DND-41 (cell line): ENCODE measurements at regions not wholly inside any gene's neighbourhood (a gene's known extent, or its start where the extent isn't known, plus 50 kb on each side); places are given as distances from the start of the nearest gene placed in this dataset.

Experiments
- EZH2 ChIP-seq: IDR thresholded peaks from 3 replicates; pipeline ENCODE4 v1.6.1; 2012; ENCODE audit warnings: borderline replicate concordance, low read depth, mild to moderate bottlenecking, moderate library complexity, low read length, inconsistent platforms; ENCODE audit not compliant: severe bottlenecking
- TF ChIP-seq, protein P1 (sequence below): IDR thresholded peaks from 2 replicates; pipeline ENCODE4 v1.5.1; 2012; ENCODE audit warnings: borderline replicate concordance, low read length, moderate library complexity, mild to moderate bottlenecking; ENCODE audit not compliant: poor library complexity, severe bottlenecking; ENCODE audit errors: extremely low read depth

DNA sequence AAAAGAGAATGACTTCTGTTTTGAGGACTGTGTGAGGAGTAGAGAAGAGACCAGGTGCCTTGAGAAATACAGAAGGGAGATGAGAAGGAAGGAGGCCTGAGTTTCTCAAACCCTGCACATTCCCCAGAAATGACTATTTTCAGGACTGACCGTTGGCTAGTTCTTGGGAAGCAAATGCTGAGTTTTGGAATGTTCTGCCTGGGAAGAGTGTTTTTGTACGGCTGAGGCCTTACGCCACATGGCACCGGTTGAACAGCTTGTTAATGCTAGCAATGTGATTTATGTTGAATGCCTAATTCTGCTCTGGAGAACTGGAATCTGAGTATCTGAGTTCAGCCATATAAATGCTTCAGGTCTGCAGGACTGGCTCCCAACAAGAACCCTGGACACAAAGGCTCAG lies 152.7 kb upstream of the ADAMTS16 start:
- TF ChIP-seq, protein P1, sequence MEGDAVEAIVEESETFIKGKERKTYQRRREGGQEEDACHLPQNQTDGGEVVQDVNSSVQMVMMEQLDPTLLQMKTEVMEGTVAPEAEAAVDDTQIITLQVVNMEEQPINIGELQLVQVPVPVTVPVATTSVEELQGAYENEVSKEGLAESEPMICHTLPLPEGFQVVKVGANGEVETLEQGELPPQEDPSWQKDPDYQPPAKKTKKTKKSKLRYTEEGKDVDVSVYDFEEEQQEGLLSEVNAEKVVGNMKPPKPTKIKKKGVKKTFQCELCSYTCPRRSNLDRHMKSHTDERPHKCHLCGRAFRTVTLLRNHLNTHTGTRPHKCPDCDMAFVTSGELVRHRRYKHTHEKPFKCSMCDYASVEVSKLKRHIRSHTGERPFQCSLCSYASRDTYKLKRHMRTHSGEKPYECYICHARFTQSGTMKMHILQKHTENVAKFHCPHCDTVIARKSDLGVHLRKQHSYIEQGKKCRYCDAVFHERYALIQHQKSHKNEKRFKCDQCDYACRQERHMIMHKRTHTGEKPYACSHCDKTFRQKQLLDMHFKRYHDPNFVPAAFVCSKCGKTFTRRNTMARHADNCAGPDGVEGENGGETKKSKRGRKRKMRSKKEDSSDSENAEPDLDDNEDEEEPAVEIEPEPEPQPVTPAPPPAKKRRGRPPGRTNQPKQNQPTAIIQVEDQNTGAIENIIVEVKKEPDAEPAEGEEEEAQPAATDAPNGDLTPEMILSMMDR, result no peak
- no peak for TF ChIP-seq EZH2
